Testis (tissue), 2 donors: ENCODE measurements at regions not wholly inside any gene's neighbourhood (a gene's known extent, or its start where the extent isn't known, plus 50 kb on each side); places are given as distances from the start of the nearest gene placed in this dataset.
A peak's percentile ranks its signal among the peaks of the same experiment; 100 is the strongest.

Experiments used
- POLR2A ChIP-seq: fragments of 450-650 bp; IDR thresholded peaks from one replicate; pipeline ENCODE4 v1.6.1; 2017; ENCODE audit warnings: antibody characterized with exemption, mild to moderate bottlenecking, moderate library complexity
- TF ChIP-seq, protein P1 (sequence below), 3 experiments: fragments of 450-650 bp in 2 of 3; fragments of 200-600 bp in 1 of 3; sonication (generic) in 1 of 3; IDR thresholded peaks; one replicate each; pipeline ENCODE4 v1.5.1; 2016 to 2019; ENCODE audit warnings: antibody characterized with exemption in 3 of 3, mild to moderate bottlenecking in 2 of 3, moderate library complexity in 1 of 3

DNA sequence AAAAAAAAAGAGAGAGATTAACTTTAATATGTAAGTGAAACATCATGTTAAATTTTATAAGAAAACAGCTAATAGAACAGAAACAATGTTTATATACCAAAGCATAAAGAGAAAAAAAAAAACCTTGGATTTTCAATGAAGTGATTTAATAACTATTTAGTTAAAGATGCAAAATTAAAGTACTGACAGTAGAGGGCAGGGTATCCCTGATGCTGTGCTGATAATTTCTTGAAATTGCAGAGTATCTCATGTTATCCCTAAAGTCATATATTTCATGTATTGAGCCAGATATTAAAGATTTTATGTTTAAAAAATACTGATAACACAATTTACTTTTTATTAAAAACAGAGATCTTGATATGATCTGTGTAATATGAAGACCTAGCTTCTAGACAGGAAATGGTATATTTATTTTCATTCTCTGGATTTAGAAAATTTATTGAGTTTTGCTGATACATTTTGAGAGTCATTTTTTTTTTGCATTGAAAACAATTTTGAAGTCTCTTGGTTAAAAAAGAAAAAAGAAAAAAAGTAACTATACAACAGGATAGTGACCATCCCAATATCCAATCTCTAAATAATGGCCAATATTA, 273.2 kb downstream of the USP25 start:
- TF ChIP-seq, protein P1, sequence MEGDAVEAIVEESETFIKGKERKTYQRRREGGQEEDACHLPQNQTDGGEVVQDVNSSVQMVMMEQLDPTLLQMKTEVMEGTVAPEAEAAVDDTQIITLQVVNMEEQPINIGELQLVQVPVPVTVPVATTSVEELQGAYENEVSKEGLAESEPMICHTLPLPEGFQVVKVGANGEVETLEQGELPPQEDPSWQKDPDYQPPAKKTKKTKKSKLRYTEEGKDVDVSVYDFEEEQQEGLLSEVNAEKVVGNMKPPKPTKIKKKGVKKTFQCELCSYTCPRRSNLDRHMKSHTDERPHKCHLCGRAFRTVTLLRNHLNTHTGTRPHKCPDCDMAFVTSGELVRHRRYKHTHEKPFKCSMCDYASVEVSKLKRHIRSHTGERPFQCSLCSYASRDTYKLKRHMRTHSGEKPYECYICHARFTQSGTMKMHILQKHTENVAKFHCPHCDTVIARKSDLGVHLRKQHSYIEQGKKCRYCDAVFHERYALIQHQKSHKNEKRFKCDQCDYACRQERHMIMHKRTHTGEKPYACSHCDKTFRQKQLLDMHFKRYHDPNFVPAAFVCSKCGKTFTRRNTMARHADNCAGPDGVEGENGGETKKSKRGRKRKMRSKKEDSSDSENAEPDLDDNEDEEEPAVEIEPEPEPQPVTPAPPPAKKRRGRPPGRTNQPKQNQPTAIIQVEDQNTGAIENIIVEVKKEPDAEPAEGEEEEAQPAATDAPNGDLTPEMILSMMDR (IDR thresholded peaks at IDR 0.05): peak in 1 of 3 experiments; percentile 27
- TF ChIP-seq POLR2A: no peak
